OCI-LY3 (cell line): ENCODE measurements at regions not wholly inside any gene's neighbourhood (a gene's known extent, or its start where the extent isn't known, plus 50 kb on each side); places are given as distances from the start of the nearest gene placed in this dataset.

Source experiments
- H2AFZ ChIP-seq: fragments of 200-600, 300-600 bp; shearing (Covaris generic); 2 replicates; pipeline ENCODE4 v1.6.0; 2014; ENCODE audit warnings: antibody characterized with exemption, low read depth, low read length
- H3K27ac ChIP-seq: fragments of 200-600, 300-600 bp; sonication (generic); 2 replicates; pipeline ENCODE4 v1.5.1; 2014; ENCODE audit warnings: mild to moderate bottlenecking, low read length, moderate library complexity, mixed read lengths
- H3K27me3 ChIP-seq: fragments of 200-600, 300-600 bp; sonication (generic); 2 replicates; pipeline ENCODE4 v1.6.1; 2014; ENCODE audit warnings: low read depth, low read length, mixed read lengths
- H3K36me3 ChIP-seq: fragments of 200-600, 300-600 bp; sonication (generic); replicated peaks from 2 replicates; pipeline ENCODE3; 2014; ENCODE audit warnings: low read depth, low read length, mixed read lengths
- H3K4me1 ChIP-seq: fragments of 300-600, 200-600 bp; sonication (generic); 2 replicates; pipeline ENCODE4 v1.6.1; 2014; ENCODE audit warnings: low read length, mixed read lengths
- H3K4me2 ChIP-seq: fragments of 200-600, 300-600 bp; sonication (generic); 2 replicates; pipeline ENCODE4 v1.6.1; 2014; ENCODE audit warnings: low read length, mixed read lengths
- H3K4me3 ChIP-seq: fragments of 300-600, 200-600 bp; sonication (generic); 2 replicates; pipeline ENCODE4 v1.5.1; 2014; ENCODE audit warnings: antibody characterized with exemption, mild to moderate bottlenecking, low read length, moderate library complexity
- H3K79me2 ChIP-seq: fragments of 300-600, 200-600 bp; shearing (Covaris generic); 2 replicates; pipeline ENCODE4 v1.6.1; 2014; ENCODE audit warnings: mild to moderate bottlenecking, low read length, mixed read lengths
- H3K9ac ChIP-seq: fragments of 300-600, 200-600 bp; shearing (Covaris generic); 2 replicates; pipeline ENCODE4 v1.6.0; 2014; ENCODE audit warnings: mild to moderate bottlenecking, low read length, moderate library complexity
- H3K9me3 ChIP-seq: fragments of 200-600, 300-600 bp; shearing (Covaris generic); 2 replicates; pipeline ENCODE4 v1.6.1; 2014; ENCODE audit warnings: low read length, mixed read lengths; ENCODE audit not compliant: insufficient read depth
- H4K20me1 ChIP-seq: fragments of 200-600, 300-600 bp; sonication (generic); 2 replicates; pipeline ENCODE4 v1.6.1; 2016; ENCODE audit warnings: low read length, mixed read lengths; ENCODE audit not compliant: insufficient read depth
- EZH2phosphoT487 ChIP-seq: fragments of 200-600 bp; shearing (Covaris generic); IDR thresholded peaks from 2 replicates; pipeline ENCODE4 v1.6.1; 2018; ENCODE audit warnings: antibody characterized with exemption, mixed run types, low read depth
- TF ChIP-seq, protein P1 (sequence below): fragments of 200-600, 300-600 bp; sonication (generic); IDR thresholded peaks from 2 replicates; pipeline ENCODE4 v1.5.1; 2014; ENCODE audit warnings: antibody characterized with exemption, low read length, low read depth

DNA sequence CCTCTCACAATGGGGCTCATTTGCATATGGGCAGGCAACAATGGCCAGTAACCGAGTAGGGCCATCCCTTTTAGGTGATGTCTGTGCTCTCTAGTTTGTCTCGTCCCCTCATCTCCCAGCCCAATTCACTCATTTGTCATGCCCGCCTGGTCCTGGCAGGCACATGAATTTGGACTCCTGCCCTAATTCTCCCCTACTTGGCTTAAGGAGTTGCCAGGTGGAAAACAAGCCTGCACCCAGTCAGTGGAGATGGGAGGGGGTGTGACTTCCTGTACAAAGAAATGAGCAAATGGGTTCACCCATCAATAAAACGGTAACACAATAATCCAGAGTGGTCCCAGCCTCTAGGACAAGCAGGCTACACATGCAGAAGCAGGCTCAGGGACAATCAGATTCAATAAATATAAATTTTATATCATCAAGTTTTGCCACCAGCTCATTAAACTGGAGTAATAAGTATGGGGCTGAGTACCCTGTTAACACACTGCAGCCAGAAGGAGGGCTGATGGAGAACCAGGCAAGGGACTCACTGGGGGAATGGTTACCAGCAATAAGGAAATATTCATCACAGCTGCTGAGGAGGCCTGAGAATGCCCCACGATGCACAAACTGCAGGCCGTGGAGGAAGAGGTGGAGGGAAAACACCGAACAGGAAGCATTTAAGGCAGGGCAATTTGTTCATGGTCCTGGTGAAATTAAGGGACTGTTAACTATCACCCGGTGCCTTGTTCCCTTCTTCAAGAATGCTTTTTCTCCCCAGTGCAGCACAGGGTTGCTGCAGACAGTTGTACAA, 84.4 kb upstream of the GPRC5B start:
- no peak overlapping the region for H2AFZ ChIP-seq
- H3K4me3 ChIP-seq: no peak overlapping the region
- H3K27me3 ChIP-seq: peaks cover 8% of the 10 kb centered on the region; the same call in 1 of the 2 replicates
- no peaks in the 10 kb centered on the region for H3K36me3 ChIP-seq
- no peaks in the 10 kb centered on the region for H3K9me3 ChIP-seq
- H3K79me2 ChIP-seq: no peaks in the 10 kb centered on the region
- H3K4me1 ChIP-seq: no peaks in the 10 kb centered on the region
- H3K27ac ChIP-seq: no peak overlapping the region
- no peak overlapping the region for H3K9ac ChIP-seq
- no peaks in the 10 kb centered on the region for H4K20me1 ChIP-seq
- H3K4me2 ChIP-seq: no peak overlapping the region
- TF ChIP-seq EZH2phosphoT487: no peak
- TF ChIP-seq, protein P1, sequence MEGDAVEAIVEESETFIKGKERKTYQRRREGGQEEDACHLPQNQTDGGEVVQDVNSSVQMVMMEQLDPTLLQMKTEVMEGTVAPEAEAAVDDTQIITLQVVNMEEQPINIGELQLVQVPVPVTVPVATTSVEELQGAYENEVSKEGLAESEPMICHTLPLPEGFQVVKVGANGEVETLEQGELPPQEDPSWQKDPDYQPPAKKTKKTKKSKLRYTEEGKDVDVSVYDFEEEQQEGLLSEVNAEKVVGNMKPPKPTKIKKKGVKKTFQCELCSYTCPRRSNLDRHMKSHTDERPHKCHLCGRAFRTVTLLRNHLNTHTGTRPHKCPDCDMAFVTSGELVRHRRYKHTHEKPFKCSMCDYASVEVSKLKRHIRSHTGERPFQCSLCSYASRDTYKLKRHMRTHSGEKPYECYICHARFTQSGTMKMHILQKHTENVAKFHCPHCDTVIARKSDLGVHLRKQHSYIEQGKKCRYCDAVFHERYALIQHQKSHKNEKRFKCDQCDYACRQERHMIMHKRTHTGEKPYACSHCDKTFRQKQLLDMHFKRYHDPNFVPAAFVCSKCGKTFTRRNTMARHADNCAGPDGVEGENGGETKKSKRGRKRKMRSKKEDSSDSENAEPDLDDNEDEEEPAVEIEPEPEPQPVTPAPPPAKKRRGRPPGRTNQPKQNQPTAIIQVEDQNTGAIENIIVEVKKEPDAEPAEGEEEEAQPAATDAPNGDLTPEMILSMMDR: 0 out of 2 replicates have a peak, but pooled peaks have one; percentile 4

- no peak overlapping the region for H3K27ac ChIP-seq
- no peak overlapping the region for H3K9ac ChIP-seq
- H4K20me1 ChIP-seq: no peaks in the 10 kb centered on the region
- H3K36me3 ChIP-seq: no peaks in the 10 kb centered on the region
- TF ChIP-seq, protein P1: no peak
- no peak for TF ChIP-seq EZH2phosphoT487
- peaks cover 8% of the 10 kb centered on the region; the same call in 1 of the 2 replicates for H3K27me3 ChIP-seq
- no peaks in the 10 kb centered on the region for H3K4me1 ChIP-seq
- H3K79me2 ChIP-seq: no peaks in the 10 kb centered on the region
- no peak overlapping the region for H3K4me3 ChIP-seq
- H2AFZ ChIP-seq: no peak overlapping the region
- no peaks in the 10 kb centered on the region for H3K9me3 ChIP-seq
- H3K4me2 ChIP-seq: no peak overlapping the region
Measured at GRCh38 chr16:19967963-19968362, 83.3 kb upstream of the GPRC5B start.

DNA sequence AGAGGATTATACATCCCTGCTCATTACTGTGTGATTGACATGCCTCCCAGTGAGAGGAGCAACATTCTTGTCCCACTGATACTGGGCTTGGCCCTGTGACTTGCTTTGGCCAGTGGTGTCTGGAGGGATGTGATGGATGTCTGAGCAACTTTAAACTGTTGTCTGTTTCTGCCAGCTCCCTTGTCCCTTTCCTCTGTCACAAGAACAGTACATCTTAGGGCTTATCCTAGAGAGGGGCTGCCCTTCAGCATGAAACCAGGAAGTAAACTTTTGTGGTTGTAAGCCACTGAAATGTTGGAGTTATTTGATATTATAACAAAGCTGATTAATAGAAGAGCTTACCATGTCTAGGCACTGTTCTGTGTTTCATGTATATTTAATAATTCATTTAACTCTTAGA, 82.9 kb upstream of the GPRC5B start:
- no peaks in the 10 kb centered on the region for H3K4me1 ChIP-seq
- H4K20me1 ChIP-seq: no peaks in the 10 kb centered on the region
- no peak overlapping the region for H3K9ac ChIP-seq
- H3K27ac ChIP-seq: no peak overlapping the region
- H3K4me2 ChIP-seq: no peak overlapping the region
- TF ChIP-seq, protein P1: no peak
- TF ChIP-seq EZH2phosphoT487: no peak
- no peaks in the 10 kb centered on the region for H3K79me2 ChIP-seq
- no peaks in the 10 kb centered on the region for H3K36me3 ChIP-seq
- H3K9me3 ChIP-seq: no peaks in the 10 kb centered on the region
- no peak overlapping the region for H3K4me3 ChIP-seq
- H3K27me3 ChIP-seq: peaks cover 8% of the 10 kb centered on the region; the same call in 1 of the 2 replicates
- no peak overlapping the region for H2AFZ ChIP-seq

DNA sequence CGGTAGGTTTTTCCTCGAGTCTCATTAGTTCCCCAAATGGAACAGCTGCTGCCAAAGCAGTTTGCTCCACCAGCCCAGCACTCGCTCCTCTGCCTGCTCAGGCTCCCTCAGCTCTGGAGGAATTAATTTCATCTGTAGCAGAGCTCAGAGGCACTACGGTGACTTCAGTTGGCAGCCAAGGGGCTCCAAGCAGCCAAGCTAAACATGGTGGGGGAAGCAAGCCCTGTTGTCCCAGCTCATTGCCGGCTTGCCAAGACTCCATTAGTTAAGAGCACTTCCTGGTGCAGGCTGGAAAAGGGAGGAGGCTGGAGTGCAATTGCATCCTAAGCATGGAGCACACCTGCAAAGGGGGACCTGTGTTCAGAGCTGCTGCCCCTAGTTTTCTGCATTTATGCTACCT, 78.7 kb upstream of the GPRC5B start:
- Histone ChIP-seq H3K4me1 (no peaks in the 10 kb centered on the region), H4K20me1 (no peaks in the 10 kb centered on the region), H2AFZ (no peak overlapping the region), H3K36me3 (no peaks in the 10 kb centered on the region), H3K4me3 (no peak overlapping the region), H3K4me2 (no peak overlapping the region), H3K27me3 (peaks cover 33% of the 10 kb centered on the region), H3K9ac (no peak overlapping the region), H3K27ac (no peak overlapping the region), H3K9me3 (no peaks in the 10 kb centered on the region), H3K79me2 (no peaks in the 10 kb centered on the region)
- TF ChIP-seq, protein P1: no peak
- no peak for TF ChIP-seq EZH2phosphoT487
